HG03039 (cell line): ENCODE measurements at regions not wholly inside any gene's neighbourhood (a gene's known extent, or its start where the extent isn't known, plus 50 kb on each side); places are given as distances from the start of the nearest gene placed in this dataset.

ENCODE experiments used
- ATAC-seq: cut with Tn5 transposase; IDR thresholded peaks from one replicate; pipeline ENCODE4 v1.9.1; 2021; ENCODE audit warnings: mild to moderate bottlenecking, moderate library complexity; ENCODE audit not compliant: unreplicated experiment

DNA sequence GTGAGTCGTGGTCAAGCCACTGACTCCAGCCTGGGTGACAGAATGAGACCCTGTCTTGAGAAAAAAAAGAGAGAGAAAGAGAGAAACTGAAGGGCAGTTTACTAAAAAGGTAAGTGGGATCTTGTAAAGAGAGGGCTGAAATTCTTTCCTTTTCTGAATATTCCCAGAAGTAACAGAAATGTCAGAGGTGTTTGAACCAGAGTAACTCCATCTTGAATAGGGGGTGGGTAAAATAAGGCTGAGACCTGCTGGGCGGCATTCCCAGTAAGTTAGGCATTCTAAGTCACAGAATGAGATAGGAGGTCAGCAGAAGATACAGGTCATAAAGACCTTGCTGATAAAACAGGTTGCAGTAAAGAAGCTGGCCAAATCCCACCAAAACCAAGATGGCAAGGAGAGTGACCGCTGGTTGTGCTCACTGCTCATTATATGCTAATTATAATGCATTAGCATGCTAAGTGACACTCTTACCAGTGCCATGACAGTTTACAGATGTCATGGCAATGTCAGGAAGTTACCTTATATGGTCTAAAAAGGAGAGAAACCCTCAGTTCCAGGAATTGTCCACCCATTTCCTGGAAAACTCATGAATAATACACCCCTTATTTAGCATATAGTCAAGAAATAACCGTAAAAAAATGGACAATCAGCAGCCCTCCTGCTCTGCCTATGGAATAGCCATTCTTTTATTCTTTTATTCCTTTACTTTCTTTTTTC lies 1334.3 kb upstream of the ZEB2 start:
- no peak for ATAC-seq

DNA sequence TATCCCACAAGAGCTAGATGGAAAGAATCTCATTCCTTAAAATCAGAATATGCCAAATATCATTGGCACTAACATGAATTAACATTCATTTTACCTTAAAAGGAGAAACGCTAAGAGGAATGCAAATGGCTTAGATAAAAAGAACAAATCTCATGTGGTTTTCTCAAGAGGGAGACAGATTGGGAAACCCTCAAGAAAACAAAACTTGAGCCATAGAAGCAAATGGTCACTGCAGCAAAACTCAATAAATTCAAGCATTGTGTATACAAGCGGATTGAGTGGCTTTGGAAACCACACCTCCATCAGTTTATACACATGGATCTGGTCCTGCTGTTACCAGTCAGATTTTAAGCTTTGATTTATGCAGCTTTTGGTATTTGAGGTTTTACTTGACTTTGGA lies 1331.8 kb upstream of the ZEB2 start:
- no peak for ATAC-seq

GRCh38 chr2:145849466-145849865 lies 1329.5 kb upstream of the ZEB2 start:
- no peak for ATAC-seq

DNA sequence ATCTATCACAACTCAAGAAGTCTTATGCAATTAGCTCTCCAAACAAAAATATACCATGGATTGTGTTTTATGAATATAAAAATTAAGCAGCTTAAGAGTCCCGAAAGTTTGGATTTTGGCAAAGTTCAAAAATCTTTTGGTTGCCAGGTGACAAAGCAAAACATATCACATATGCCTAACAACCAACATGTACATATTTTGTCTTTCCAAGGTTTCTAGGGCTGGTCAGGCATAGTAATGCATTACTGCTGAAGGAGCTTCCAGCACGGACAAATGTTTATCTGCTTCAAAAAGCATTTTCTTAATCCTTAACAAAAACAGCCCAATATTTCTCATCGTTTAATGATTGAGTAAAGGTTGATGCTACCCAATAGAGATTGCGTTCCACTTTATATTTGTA lies 1327.1 kb upstream of the ZEB2 start:
- no peak for ATAC-seq

GRCh38 chr2:145845923-145846322 lies 1326.0 kb upstream of the ZEB2 start:
- no peak for ATAC-seq

DNA sequence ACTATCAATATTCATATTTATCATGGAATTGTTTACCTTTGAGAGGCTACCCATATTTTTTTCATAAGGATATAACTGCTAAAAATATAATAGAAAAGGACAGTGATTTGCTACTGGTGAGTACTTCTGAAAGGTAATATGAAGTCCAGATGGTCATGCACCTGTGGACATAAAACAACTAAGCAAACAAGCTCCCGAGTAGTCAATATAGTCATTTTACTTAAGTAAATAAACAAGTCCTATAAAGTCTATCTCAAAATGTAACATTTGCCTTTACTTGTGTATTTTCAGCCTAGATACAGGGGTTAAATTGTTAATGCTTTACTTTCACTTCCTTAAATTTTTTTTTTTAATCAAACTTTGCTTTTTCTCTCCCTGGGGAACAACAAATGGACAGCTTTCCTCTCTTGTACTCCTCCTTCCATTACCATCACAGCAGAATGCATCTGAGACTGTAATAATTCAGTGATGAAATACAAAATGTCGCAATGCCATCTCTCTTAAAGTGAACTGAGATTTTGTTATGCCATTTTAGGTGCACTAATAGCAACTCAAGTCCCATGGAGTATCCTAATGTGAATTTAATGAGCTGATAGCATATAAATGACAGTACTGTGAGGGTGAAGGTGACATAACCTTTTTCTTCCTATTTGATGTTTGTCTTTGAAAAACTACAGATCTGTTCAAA lies 1325.4 kb upstream of the ZEB2 start:
- no peak for ATAC-seq

- ATAC-seq, result no peak
Observed at GRCh38 chr2:145841973-145842372, 1322.1 kb upstream of the ZEB2 start.

- ATAC-seq, result no peak
Observed at GRCh38 chr2:145836986-145837385, 1317.1 kb upstream of the ZEB2 start.

- ATAC-seq, result no peak
Observed at GRCh38 chr2:145835665-145836064, 1315.7 kb upstream of the ZEB2 start.

GRCh38 chr2:145832681-145833080 lies 1312.8 kb upstream of the ZEB2 start:
- no peak for ATAC-seq

DNA sequence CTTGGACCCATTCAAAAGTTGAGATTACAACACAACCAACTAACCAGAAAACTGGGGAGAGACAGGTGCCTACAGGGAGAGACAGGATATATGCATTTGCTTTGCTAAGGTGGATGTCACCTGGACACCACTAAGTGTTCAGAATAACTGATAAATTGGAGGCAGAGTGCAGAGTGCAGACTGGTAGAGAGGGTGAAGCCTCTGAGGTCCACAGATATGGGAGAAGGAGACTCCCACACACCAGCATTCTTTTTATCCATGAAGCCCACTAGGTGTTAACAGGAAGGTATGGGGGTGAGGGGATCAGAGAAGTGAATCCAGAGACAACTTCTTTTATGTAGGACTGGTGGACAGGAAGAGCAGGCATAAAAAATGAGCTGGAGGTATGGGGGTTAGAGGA lies 1310.0 kb upstream of the ZEB2 start:
- no peak for ATAC-seq

DNA sequence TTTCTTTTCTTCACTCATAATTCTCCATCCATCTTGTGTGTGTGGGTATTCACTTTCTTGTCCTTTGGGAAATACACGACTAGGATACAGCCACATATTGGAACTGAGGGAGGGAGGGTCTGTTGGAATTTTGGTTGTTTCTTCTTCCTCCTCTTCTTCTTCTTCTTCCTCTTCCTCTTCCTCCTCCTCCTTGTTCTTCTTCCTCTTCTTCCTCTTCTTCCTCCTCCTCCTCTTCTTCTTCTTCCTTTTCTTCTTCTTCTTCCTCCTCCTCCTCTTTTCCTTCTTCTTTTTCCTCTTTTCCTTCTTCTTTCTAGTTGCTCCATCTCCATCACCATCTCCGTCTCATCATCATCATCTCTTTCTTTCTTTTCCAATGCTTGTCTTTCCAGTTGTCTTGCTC lies 1307.3 kb upstream of the ZEB2 start:
- no peak for ATAC-seq

GRCh38 chr2:145824384-145824783 lies 1304.5 kb upstream of the ZEB2 start:
- no peak for ATAC-seq

DNA sequence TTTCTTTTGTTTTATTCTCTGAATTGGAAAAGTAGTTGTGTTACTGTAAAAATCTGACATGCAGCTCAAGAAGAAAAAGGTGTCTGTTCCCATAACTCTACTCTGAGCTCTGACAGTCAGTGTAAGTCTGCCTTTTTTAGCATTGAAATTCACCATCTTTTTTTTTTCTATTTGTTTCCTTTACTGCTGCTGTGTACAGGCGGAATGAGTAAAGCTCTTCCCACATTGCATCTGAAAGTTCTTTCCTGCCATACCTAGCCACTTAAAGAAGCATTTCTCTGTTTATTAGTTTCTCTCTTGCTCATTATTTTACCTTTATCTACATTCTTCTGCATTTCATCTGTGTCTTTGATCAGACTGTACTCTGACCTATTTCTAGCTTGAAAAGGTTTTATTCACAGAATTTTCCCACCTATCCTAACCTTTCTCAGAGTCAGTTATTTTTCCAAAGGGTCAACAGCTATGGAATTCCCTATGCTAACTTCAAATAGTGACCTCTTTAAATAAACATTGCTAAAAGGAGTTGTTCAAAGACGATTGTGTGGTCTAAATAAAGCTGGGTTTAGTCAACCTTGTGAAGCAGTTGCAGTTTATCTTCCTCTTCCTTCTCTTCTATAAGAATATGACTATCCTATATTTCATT lies 1303.1 kb upstream of the ZEB2 start:
- no peak for ATAC-seq

DNA sequence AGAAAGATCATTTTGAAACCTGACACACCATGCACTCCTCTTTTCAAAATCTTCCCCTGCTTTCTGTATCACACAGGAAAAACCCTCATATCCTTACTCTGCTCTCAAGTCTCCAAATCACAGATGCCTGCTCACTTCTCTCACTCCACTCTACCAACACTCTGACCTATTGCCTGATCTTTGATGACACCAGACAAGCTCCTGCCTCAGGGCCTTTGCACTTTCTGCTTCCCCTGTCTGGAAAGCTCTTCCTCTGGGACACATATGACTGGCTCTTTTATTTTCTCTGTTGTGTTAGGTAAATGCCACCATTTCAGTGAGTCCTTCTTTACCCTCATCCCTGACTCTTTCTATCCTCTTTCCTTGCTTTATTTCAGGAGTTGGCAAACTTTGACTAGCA lies 1300.7 kb upstream of the ZEB2 start:
- ATAC-seq, result no peak

GRCh38 chr2:145818890-145819504 lies 1299.1 kb upstream of the ZEB2 start:
- ATAC-seq, result no peak

DNA sequence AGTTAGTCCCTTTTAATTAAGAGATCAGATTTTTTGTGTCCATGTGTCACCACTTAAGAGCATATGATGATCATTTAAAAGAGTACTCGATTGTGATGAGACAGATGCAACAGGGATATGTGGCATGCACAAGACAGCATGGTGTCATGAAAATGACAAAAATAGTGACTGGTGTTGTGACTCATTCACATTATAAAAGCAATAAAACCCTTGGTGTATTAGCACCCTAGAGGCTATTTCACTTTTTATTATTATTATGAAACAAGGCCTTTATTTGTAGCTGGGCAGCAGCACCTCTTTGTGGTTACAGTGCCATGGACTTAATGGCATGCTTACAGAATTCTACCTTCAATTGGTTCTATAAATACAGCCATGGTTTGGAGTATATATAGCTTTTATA lies 1296.0 kb upstream of the ZEB2 start:
- ATAC-seq, result no peak

DNA sequence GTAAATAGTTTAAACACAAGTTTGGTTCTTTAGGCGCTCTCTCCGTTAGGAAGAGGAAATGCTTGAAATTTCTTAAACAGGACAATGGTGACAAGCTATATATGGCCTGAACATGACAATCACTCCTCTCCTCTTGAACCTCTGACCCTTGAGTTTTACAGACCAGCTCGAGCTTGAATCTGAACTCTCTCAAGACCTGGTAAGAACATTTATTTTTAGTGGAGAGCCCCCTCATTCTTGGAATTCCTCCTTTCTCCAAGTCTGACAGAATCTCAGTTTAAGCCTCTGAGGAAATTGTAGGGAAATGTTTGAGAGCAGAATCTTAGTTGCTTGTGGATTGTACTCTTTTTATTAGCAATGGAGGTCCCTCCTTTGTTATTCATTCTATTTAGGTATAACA lies 1293.6 kb upstream of the ZEB2 start:
- no peak for ATAC-seq

DNA sequence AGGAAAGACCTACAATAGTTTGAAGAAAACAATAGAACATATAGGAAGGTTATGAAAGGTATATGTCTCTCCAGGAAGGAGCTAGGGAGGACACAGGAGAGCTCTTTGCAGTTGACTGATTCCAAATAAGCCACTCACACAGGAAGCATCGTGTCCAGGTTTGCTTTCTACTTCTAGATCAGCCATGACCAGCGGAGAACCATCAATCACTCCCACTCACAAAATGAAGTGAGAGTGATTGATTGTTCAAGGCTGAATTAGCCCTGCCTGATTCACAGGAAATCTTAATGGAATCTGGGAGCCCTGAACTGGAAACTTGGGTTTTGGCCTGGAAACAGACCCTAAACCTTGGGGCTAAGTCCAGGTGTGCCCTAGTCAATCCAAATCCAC lies 1292.2 kb upstream of the ZEB2 start:
- ATAC-seq, result no peak

- no peak for ATAC-seq
Observed at GRCh38 chr2:145811276-145812164, 1291.6 kb upstream of the ZEB2 start.

DNA sequence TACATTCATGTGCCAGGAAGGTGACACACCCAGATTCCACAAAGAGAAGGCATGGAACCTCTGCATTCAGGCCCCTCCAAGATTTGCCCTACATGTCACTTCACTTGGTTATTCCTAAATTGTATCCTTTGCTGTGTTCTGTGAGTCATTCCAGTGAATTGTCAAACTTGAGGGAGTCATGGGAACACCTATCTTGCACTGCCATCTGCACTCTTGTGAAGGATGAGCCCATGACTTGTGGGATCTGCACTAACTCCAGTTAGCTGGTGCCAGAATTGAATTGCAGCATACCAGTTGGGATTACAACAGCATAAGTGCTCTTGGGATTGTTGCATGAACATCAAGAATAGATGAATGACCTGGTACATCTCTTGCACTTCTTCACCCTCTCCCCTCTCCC lies 1288.0 kb upstream of the ZEB2 start:
- ATAC-seq, result no peak
